Activated gamma-delta T cell treated with anti-CD3 and anti-CD28 coated beads, Interleukin-2, amount 50 U/mL, for 16 hours (primary cell): ENCODE measurements at regions not wholly inside any gene's neighbourhood (a gene's known extent, or its start where the extent isn't known, plus 50 kb on each side); places are given as distances from the start of the nearest gene placed in this dataset.
"Not testable (repeated sequence)": the region's sequence is repeated elsewhere in the genome, so short reads cannot be mapped to it uniquely, and the experiment has no call there.

ENCODE experiments used
- DNase-seq: peaks from one replicate; pipeline ENCODE4 v3.0.0-alpha.2; 2020; ENCODE audit warnings: low read depth

DNA sequence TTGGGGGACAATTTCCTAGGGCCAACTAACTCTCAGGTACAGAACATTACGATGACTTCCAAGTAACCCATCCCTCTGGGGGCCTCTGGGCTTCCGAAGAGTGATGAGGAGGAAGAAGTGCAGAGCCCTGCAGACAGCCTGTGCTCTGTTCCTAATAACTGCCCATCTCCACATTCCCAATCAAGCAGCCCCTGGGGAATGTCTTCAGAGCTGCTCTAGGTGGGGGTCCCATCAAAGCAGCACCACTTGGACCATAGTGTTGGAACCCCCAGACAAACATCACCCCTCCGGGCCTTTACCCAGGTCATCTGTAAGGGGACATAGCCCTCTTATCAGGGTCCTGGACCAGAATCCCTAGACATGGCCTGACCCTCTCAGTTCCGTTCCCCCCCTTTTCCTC lies 357.3 kb downstream of the NPHP4 start:
- DNase-seq = no peak

DNA sequence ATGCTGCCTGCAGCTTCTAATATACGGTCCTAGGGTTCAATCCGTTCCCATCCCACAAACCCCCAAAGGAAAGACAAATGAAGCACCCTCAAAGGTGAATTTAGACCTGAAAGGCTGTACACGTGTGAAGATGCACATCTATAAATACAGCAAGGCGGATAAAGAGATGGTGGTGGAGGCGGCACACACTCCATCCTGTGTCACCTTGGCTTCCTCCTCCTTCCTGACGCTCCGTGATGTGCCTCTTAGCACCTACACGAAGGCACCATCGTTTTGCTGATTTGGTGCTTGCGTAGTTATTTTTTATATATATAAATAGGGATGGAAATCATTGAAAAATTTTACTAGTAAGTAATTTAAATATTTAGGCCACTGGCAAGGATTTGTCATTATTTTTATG lies 359.4 kb downstream of the NPHP4 start:
- DNase-seq = no peak

DNA sequence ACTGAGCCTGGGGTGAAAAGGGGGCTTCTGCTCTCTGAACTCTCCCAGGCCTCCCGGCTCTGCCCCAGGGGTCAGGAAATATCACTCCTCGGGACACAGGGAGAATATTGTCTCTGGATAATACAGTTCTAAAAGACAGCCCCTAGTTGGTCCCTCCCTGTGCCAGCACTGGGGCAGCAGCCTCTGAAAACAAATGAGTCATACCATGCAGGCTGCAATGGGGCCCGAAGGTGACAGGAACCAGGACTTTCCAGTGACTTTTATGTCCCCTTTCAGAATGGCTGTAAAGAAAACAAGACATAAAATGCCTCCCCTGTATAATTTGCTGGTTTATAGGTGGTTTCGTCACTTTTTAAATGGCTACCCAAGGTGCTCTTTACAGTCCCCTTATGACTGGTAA lies 360.0 kb downstream of the NPHP4 start:
- no peak for DNase-seq

DNA sequence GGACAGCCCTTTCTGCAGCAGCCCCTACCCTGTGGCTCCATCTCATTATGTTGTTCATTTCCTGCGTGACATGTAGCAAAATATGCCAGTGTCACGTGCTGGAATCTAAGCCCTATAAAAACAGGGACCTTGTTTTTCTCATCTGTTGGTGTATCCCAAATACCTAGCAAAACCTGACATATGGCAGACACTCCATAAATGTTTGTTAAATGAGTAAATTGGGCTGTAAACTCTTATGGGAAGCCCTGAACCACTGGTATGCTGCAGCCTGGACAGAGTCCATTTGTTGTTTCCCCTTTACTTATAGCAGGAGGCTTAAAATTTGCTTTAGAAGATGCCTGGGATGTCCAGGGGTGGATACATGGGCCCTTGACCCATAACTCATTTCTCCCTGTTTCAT lies 363.8 kb downstream of the NPHP4 start:
- DNase-seq = no peak

DNA sequence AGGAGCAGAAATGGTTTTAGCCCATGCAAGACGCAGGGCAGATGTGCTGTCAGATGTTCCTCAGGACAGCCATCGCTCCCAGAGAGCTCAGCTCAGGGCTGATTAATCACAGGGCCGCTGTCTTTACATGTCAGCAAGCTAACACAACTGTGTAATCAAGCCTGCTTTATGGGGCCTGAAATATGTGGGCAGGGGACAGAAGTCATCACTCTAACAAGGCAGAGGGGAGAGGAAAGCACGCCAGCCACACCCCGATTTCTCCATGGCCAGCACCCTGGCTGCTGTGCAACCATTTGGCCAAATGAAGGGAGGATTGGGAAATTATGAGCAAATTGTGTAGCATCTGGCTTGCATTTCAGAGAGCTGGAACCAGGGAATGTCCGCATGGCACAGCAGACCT lies 368.8 kb downstream of the NPHP4 start:
- no peak for DNase-seq

DNA sequence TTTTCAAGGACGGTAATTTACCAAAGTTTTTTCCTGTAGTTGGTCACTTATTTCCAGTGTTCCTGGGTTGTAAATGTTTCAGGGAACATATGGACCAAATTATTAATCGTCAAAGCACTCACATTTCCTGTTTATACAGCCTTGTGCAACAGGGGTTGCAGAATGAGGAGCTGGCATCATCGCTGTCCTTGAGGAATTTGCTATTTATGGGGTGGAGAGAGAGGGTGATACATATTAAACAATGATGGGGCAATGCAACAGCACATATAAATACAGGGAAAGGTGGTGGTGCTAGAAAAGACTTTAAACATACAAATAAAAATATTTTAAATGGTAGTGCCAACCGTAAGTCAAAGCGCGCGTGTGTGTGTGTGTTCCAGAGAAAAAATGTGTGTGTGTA lies 369.8 kb downstream of the NPHP4 start:
- no peak for DNase-seq

DNA sequence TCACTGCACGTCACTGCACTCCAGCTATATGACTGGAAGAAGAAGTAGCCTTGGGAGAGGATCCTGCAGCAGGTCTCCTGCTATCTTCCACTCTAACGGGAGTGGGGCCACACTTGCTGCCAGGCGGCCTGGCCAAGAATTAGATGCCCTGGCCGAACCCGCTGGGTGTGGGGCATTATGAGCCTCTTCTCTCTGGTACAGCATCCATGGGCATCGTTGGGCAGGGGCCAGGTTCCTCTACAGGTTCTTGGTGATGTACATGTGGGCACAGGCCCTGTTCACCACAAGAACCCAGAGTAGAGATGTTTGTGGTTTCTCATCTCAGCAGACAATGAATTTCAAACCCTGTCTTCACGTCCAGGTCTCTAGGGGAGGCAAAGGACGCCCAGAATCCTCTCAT lies 370.5 kb downstream of the NPHP4 start:
- no peak for DNase-seq

DNA sequence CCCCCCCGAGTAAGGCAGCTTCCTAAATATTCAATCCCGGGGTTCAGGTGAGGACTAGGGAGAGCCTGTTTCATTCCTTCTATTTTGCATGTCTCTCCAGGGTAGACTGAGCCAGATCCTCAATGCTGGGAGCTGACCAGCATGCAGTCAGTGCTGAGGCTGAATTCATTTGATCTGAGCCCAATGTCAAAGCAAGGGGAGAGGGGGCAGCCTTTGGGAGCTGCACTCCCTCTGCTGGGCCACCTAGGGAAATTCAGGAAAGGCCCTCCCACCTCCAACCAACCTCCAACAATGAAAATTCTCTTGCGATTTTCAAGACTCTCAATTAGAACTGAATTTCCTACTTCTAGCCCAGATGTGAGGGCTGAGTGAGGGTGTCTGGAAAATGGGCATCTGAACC lies 371.2 kb downstream of the NPHP4 start:
- DNase-seq = no peak

DNA sequence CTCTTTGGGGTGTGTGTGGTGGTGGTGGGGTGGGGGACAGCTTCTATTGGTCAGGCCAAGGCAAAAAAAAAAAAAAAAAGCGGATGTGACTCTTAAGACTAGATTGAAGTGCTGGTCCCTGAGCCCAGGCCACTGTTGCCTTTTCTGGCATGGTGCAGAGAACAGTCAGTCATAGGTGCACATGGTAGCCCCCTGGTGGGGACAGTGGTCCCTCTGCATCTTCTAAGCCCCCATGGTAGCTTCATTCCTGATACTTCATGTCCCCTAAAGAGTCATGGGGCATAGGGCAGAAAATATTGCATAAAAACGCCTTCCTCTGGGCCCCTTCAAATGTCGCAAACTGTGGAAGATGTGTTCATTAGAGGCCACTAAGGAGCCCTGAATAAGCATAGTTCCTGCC lies 371.8 kb downstream of the NPHP4 start:
- no peak for DNase-seq

DNA sequence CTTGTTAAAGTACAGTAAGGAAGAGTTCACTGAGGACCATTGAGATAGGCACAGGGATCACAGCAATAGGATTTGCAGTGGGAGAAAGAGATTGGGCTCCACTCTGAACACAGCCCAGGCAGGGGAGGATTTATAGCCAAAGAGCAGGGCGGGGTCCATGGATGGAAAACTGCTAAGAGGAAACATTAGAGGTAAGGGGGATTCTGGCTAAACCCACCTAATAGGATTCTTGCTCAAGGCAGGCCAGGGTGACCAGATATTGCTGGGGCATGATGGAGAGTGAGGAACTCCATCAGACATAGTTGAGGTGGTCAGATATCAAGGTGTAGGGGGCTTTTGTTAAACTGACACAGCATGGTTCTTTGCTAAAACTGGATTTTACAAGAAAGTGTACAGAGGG lies 372.8 kb downstream of the NPHP4 start:
- no peak for DNase-seq

DNA sequence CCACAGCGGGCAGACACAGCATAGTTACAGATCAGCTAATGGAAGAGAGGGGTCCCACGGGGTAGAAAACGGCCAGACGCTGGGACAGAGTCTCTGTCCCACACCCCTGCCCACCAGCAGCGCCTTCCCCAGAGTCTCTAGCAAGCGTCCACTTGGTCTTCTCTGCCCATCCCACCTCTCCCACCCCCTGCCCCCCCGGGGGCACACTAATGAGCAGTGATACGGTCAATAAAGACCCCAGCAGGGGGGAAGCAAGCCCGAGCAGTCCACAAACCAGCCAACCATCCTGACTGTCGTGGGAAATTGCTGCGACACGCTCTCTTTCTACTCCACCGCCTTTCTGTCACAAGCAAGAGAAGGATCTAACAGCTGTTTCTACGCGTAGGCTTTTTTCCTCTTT lies 374.7 kb downstream of the NPHP4 start:
- DNase-seq = no peak

DNA sequence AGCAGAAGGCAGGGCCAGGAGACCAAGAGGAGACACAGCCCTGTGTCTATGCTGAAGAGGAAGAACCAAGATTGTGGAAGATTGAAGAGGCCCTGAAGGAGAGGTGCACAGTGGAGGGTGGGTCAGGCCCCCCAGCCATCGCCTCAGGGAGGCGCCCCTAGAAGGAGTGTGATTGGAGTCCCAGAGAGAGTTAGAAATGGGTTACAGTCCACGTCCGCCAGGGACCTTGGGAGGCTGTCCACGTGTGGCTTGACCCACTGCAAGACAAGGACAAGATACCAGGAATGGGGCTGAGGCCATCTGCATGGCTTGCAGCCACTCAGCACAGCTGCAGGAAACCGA lies 375.1 kb downstream of the NPHP4 start:
- no peak for DNase-seq

DNA sequence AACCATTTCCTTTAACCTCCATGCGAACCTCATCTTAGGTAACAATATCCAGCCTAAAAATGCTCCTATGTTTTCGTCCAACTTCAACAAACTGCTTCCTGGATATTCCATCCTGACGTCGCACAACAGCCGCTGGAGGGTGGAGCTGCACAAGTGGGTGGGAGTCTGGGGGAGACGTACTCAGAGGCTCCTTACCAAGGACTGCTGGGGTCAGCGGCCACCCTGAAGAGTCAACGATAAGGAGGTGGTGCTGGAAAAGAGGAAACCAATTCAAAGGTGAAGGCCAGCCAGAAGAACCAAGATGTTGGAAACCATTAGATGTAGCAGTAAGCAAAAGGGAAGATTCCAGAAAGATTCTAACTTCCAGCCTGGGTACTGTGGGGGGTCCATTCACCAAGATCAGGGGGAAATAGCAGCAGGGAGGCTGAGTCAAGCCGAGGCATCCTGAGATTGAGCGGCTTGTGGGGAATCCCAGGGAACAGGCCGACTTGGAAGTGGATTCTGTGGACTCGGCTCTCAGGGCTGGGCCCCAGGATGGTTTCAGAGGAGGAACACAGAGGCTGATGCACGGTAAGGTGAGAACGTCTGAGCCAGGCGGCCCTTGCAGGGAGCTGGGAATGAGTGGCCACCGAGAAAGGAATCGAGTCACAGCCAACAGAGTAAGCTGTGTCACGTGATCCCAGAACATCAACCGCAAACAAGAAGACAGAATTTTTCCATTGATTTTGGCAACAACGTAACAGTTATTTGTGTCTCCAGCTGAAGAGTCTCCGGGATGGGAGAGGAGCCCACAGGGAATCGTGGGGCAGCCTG lies 375.7 kb downstream of the NPHP4 start:
- DNase-seq = no peak

DNA sequence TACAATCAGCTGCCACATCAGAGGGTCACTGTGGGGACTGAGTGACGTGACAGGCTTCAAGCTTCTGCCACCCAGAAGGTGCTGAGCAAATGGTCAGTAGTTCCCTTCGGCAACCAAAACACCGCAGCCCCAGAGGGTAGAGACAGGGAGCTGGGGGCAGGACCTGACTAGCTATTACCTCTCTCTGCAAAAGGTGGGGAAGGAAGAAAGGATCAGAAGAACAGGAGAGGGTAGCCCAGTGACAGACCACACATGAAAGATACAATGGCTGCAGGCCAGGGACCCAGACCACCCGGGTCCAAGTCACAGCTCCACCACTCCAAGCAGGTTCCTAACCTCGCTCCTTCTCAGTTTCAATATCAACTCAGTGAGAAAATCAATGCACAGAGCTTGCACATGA lies 377.1 kb downstream of the NPHP4 start:
- DNase-seq = no peak

DNA sequence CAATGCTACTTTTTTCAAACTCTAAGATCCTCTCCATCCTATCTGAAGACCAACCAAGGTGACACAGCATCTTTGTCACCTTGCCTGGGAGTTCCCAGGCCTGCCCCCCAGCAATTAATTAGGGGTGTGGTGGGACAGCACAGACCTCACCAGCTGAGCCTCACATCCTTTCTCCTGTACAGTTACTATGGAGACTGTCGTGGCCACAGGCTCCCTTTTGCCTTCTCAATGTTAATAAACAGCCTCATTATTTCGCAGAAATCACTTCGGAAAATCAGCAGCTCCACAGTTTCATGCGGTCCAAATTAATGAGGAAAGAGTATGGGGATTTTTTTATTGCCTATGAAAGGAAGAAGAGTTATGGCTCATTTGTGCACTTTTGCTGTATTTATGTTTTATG lies 378.3 kb downstream of the NPHP4 start:
- DNase-seq = no peak

DNA sequence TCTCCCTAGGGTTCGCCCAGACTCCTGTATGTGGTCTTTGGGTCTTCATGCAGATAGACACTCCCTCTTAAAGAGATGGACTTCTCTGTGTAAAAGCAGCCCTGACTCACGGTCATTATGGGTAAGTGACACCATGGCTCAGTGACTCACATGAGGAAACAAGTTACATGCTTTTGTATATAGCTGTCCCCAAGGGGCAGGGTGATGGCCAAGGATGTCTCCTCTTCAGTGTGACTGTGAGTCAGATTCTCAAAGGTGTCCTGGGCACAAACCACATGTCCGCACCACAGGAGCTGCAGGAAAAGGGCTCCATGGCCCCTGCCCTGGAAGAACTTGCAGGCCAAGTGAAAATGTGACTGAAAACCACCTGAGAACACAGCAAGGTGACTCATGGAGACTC lies 380.4 kb downstream of the NPHP4 start:
- DNase-seq = no peak

DNA sequence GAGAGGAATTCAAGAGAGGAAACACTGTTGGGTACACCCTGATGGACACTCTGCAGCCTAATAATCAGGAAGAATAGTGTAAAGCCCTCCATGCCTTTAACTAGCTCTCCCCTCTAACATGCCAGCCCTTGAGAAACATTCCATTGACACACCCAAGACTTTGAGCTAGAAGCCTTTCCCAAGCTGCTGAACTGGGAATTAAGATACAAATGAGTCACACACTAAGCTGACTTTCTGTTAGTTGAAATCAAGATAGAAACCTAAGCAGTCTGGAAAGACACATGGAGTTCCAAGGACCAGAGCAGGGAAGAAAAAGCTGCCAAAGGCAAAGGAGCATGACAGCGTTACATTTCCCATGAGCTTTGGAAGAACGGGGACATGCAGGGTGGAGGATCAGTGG lies 380.8 kb downstream of the NPHP4 start:
- no peak for DNase-seq

DNA sequence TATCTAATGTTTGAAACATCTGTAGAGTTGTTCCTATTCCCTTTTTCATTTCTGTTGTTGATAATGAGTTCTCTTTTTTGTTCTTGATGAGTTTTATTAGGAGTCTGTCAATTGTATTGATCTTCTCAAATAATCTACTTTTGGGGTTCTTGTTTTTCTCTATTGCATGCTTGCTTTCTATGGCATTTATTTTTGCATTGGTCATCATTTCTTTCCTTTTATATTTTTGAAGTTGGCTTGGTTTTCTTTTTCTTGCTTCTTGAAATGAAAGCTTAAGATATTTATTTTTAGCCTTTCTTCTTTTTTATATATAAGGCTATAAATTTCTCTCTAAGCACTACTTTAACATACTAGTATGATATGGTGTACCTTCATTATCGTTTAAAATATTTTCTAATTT lies 381.8 kb downstream of the NPHP4 start:
- no peak for DNase-seq

DNA sequence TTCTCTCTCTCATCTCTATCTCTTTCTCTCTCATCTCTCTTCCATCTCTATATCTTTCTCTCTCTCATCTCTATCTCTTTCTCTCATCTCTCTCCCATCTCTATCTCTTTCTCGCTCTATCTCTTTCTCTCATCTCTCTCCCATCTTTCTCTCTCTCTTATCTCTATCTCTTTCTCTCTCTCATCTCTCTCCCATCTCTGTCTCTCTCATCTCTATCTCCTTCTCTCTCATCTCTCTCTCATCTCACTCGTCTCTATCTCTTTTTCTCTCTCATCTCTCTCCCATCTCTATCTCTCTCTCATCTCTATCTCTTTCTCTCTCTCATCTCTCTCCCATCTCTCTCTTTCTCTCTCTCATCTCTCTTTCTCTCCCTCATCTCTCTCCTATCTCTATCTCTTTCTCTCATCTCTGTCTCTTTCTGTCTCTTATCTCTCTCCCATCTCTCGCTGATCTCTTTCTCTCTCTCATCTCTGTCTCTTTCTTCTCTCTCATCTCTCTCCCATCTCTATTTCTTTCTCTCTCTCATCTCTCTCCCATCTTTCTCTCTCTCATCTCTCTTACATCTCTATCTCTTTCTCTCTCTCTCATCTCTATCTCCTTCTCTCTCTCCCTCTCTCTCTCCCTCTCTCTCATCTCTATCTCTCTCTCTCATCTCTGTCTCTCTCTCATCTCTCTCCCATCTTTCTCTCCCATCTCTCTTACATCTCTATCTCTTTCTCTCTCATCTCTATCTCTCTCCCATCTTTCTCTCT lies 388.7 kb downstream of the NPHP4 start:
- no peak for DNase-seq

DNA sequence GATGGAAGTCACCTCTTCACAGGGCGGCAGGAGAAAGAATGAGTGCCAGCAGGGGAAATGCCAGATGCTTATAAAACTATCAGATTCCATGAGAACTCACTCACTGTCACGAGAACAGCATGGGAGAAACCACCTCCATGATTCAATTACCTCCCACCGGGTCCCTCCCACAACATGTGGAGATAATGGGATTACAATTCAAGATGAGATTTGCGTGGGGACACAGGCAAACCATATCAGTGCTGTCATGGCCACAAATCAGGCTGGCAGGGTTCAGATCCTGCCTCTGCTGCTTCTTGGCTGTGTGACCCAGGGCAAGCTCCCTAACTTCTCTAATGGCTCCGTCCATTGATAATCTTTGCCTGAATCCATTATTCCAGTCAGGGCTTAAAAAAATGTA lies 389.5 kb downstream of the NPHP4 start:
- DNase-seq = not testable (repeated sequence)

DNA sequence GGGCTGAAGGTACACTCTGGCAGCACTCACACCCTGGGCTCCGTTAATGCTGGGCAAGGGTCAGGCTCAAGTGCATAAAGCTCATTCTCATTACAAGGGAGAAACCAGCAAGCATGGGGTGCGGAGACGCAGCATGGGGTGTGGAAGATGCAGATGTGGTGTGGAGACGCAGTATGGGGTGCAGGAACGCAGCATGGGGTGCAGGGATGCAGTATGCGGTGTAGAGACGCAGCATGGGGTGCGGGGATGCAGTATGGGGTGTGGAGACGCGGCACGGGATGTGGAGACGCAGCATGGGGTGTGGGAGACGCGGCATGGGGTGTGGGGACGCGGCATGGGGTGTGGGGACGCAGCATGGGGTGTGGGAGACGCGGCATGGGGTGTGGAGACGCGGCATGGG lies 390.7 kb downstream of the NPHP4 start:
- DNase-seq = no peak

DNA sequence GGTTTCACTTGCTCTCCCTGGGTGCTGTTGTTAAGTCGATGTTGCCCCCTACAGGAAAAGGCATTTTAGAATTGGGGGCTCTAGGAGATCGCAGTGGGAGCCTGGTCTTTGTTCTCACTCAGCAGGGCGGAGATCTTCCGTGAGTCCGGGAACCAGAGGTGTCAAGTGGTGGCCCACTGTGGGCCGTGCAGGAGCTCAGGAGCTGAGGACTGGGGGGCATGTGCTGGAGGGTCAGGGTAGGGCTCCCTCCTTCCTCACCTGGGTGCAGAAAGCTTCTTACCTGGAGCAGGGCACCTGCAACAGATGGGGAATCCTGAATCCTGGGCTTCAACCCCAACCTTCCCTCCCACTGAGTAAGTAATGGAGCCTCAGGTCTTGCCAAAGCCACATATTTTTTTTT lies 392.7 kb downstream of the NPHP4 start:
- no peak for DNase-seq

DNA sequence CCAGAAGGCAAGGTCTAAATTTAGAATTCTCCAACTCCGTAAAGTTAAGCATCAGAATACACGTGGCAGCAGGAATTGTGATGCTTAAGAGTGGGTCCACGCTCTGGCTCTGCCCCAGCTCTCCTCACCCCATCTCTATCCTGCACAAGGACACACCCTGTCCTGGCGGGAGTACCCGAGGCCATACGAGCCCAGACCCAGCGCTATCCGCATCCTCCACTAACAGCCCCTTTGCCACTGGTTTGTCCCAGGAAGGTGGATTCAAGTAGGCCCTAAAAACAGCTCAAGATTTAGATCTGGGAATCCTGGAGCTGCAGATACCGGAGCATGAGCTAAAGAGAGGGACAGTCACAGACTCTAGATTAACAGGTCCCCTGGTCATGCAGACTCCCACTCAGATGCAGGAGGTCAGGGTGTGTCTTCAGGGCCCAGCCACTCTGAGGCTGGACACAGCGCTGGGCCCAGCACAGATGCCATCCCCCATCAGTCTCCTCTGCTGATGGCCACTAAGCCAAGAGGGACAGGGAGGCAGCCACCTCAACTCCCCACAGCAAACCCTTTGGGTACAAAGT lies 393.3 kb downstream of the NPHP4 start:
- DNase-seq = no peak
